ENCODE measurements at regions not wholly inside any gene's neighbourhood (a gene's known extent, or its start where the extent isn't known, plus 50 kb on each side); places are given as distances from the start of the nearest gene placed in this dataset.
A peak's percentile ranks its signal among the peaks of the same experiment; 100 is the strongest.

GRCh38 chr9:7984692-7985091 lies 185.1 kb upstream of the DMAC1 start:
- DNase-seq (ENCODE audit: low spot score): no peak
- no peak for FAIRE-seq

DNA sequence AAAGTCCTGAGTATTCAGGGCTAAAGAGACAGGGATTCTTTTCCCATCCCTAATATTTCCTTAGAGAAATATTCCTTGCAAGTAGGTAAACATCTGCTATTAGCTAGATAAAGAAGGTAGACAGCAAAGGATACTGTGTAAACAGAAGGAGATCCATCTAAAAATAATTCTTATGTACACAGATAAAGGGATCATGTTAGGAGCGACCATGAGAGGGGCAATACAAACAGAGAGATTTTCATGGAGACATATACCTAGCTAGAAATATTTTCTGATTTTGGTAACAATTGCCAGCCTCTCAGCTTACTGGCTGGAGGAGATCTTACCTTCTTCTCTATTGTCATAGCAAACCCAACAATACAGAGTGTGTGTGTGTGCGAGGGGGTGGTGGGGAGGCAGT lies 184.6 kb upstream of the DMAC1 start:
- DNase-seq (ENCODE audit: low spot score): no peak
- FAIRE-seq: no peak

DNA sequence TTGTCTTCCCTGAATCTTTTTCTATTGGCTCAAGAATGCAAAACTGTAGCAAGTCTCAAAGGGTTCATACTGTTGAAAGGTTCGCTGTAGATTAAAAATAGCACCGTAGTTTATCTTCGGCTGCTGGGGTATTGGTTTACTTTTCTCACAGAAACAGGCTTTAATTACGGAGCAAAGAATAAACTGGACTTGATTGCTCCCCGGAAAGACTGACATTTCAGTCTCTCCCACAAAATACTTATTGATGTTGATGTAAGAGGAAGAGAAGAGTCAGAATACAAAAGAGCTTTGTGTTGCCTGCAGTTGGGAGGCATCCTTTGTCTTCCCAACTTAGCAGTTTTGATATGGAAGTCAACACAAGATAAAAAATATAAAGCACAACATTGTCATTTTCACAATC lies 183.9 kb upstream of the DMAC1 start:
- FAIRE-seq (no peak), DNase-seq (ENCODE audit: low spot score) (peak; percentile 3)

- DNase-seq (ENCODE audit: low spot score) (no peak), FAIRE-seq (no peak)
These were observed 183.3 kb upstream of the DMAC1 start for GRCh38 chr9:7982907-7983306.

GRCh38 chr9:7980691-7981289 lies 181.2 kb upstream of the DMAC1 start:
- FAIRE-seq: no peak
- DNase-seq (ENCODE audit: low spot score): no peak

DNA sequence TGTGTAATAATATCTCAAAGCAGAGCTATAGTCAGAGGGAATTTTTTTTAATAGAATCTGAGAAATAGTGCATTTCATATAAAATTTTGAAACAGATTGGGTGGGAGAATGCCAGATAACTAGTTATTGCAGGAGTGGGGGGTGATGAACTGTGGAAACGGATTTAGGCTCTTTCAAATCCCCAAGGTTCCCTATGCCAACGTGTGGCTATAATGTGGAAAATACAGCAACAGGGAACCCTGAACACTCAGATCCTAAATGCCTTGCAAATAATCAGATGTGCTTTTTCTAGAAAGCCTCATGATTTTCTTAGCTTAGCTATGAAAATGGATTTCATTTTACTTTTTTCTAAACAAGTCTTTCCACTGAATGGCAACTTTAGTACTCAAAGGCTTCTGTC lies 180.5 kb upstream of the DMAC1 start:
- FAIRE-seq (no peak), DNase-seq (ENCODE audit: low spot score) (no peak)

GRCh38 chr9:7979611-7980010 lies 180.0 kb upstream of the DMAC1 start:
- FAIRE-seq (no peak), DNase-seq (ENCODE audit: low spot score) (no peak)

DNA sequence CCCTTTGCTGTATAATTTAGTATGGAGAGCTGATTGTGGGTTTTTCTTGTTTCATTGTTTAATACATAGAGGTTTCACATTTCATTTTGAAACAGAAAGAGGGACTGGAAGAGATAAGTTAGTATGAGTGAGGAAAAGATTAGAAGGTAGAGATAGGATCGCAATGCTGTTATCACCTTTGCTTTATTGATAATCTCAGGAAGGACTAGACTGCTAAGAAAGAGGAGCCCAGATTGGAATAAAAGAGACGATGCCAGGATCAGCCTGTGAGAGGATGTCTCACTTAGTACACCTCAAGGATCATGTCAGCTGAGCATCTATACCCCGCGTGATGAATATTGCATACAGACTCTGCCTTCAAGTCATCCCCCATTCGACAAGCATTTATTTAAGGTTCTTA lies 178.0 kb upstream of the DMAC1 start:
- DNase-seq (ENCODE audit: low spot score): no peak
- FAIRE-seq: no peak

- no peak for DNase-seq (ENCODE audit: low spot score)
- no peak for FAIRE-seq
These were observed 177.3 kb upstream of the DMAC1 start for GRCh38 chr9:7976856-7977255.

DNA sequence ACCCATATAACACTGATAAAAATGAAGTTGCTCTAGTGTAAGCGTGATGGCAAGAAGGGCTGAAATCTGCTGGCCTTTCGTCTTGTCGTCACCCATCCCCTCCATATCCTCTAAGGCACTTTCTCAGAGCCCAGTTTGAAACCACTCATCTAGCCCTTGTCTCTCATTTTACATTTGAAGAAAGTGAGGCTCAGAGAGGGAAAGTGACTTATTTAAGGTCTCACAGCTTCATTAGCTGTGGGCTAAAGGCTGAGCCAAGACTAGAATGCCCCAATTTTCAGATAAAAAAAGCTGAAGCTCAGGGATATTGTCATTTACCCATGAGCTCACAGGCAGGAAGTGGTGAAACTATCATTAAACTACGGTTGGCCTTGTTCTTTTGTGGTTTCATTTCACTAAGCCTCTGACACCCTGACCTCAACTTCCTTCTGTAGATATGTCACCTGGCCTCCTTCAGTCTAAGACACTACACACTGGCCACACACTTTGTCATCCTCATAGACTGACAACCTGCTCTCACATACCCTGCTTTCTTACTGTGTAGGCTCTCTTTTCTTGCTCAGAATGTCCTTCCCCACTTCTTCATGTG lies 176.7 kb upstream of the DMAC1 start:
- FAIRE-seq (no peak), DNase-seq (ENCODE audit: low spot score) (peak; percentile 18)

DNA sequence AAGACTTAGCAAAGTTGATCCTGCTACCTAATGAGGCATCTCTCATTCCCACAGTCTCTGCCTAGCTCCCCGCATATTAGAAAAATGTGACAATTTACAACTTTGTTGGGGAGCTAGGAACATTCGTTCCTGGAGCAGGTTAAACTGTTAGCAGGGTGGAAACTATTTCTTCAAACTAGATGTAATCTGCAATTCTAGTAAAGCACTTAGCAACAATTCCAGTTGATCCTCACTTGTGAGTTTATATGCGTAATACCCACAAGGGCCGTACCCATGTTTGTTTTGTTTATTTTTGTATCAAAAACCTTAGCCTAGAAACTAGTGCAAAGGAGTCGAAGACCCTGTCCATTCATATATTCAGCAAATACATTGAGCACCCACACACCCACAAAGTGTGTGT lies 175.8 kb upstream of the DMAC1 start:
- no peak for FAIRE-seq
- DNase-seq (ENCODE audit: low spot score): no peak

- DNase-seq (ENCODE audit: low spot score): no peak
- FAIRE-seq: no peak
These were observed 174.9 kb upstream of the DMAC1 start for GRCh38 chr9:7974335-7974960.

- FAIRE-seq (no peak), DNase-seq (ENCODE audit: low spot score) (no peak)
These were observed 173.5 kb upstream of the DMAC1 start for GRCh38 chr9:7973123-7973522.

DNA sequence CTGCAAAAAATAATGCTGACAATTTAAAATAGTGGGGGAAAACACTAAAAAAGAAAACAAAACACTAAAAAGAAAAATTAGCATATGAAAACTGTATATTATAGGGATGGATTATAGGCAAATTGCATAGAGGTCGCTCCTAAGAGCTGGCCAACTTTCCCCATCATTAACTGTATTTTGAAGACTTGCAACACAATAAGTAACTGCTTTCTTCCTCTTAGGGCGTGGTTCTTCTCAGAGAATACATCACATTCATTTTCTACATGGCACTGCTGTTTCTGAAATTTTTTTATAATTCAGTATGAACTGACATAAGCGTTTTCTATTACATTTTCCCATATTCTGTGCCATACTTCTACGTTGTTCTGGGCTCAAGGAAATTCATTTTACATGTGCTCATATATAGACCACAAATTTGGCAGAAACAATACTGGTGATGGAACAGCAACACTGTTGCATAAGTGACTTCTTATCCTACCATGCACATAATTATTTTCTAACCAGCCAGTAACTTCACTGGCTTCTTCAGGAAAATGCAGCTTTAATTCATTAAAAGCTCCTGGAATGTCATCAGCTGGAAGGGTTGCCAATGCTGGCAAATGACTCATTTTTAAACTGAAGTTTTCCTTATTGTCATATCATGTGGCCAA lies 171.2 kb upstream of the DMAC1 start:
- no peak for DNase-seq (ENCODE audit: low spot score)

DNA sequence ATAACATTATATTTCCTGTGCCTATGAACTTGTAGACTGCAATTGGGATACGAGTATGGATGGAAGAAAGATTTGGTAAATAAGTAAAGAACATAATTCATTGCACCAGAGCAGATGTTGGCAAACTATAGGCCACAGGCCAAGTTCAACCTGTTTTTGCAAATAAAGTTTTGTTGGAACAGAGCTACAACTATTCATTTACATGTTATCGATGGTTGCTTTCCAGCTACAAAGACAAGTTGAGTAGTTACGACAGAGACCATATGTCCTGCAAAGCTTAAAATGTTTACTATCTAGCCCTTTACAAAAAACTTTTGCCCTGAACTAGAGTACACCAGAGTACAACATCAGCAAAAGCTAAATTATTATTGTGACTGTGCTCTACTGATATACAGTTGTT lies 169.1 kb upstream of the DMAC1 start:
- no peak for DNase-seq (ENCODE audit: low spot score)
- no peak for FAIRE-seq

More for the DNA sequence above, 171.2 kb upstream of the DMAC1 start:
- no peak for FAIRE-seq

DNA sequence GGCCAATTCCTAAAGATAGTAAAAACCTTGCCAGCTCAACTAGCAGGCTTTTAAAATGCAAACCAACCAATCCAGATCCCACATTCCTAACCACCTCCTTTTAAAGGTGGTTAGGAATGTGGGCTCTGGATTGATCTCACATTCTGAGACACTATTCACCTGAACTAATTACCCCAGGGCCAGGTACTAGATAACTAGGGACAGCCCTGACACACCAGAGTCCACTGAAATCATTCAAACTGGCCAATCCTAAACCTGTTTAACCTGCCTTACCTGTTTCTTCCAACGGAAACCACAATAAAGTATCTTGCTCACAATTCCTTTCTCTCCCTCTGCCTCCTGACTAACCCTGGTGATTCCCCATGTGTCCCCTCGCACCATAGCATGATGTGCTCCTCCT lies 168.3 kb upstream of the DMAC1 start:
- DNase-seq (ENCODE audit: low spot score) (no peak), FAIRE-seq (no peak)

- FAIRE-seq: no peak
These were observed 167.7 kb upstream of the DMAC1 start for GRCh38 chr9:7967093-7967827.

GRCh38 chr9:7965063-7965462 lies 165.5 kb upstream of the DMAC1 start:
- FAIRE-seq: no peak
- DNase-seq (ENCODE audit: low spot score): no peak

More at GRCh38 chr9:7967093-7967827, 167.7 kb upstream of the DMAC1 start:
- no peak for DNase-seq (ENCODE audit: low spot score)

DNA sequence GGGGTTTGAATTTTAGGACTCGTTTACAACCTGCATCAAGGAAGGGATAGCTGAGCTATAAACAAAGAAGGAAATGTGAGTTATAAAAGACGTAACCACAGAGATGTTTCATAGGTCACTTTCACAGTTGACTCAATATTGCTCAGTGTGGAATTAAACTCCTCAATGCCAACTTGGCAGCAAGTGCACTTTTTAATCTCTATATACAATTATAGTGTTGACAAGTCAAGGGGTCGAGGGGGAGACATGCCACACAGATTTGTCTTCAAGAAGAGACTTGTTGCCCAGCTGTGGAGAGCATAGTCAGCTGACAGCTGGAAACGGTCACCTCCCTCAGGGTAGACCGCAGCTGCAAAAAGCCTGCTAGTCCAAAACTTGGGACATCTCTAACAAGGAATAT lies 163.4 kb upstream of the DMAC1 start:
- DNase-seq (ENCODE audit: low spot score) (no peak), FAIRE-seq (no peak)

DNA sequence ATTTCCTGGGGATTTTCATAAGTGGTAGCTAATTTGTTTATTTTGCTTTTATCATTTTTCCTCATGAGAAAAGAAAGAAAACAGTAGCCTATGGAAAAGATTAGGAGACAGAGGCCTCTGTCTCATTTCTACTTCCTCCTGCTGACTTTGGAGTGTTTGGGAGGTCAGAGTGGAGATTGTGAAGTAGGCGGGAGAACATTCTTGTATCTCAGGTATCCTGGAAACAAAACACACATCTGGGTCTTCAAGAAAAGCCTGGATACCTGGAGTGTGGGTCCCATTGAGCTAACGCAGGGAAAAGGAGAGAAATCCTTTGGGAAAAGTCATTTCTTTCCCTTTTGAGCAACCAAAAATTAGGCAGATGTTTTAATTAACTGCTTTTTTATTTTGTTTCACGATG lies 161.5 kb upstream of the DMAC1 start:
- no peak for FAIRE-seq
- DNase-seq (ENCODE audit: low spot score): no peak

DNA sequence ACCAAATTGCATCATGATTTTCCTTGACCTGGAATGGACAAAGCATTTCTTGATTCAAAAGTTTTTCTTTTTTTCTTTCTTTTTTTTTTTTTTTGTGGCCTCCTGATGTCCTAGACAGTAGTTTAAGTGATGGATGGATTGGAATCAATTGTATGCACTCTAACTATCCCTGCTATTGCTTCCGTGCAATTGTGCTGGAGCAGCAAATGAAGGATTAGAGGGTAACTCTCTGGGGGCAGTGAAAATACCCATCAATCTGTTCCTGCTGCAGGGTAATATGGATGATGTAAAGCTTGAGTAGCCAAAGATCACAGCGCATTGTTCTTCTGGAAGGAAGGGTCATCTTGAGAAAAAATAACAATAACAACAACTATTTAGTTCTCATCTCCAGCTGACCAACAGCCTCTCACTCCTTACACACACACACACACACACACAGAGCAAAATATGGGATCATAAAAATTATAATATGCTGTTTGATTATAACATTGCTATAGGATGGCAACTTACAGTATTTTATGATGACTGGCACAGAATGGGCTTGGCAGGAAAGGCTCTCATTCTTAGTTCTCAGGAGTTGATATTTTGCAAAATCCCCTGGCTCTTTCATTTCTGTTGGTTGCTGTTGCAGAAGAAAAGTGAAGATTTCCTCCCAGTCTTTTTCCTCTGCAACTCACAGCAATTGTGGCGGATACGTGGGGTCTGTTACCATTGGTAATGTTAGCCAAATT lies 160.9 kb upstream of the DMAC1 start:
- no peak for FAIRE-seq
- no peak for DNase-seq (ENCODE audit: low spot score)
